SK-N-SH (cell line): ENCODE measurements at regions not wholly inside any gene's neighbourhood (a gene's known extent, or its start where the extent isn't known, plus 50 kb on each side); places are given as distances from the start of the nearest gene placed in this dataset.
"Not testable (repeated sequence)": the region's sequence is repeated elsewhere in the genome, so short reads cannot be mapped to it uniquely, and the experiment has no call there.

Source experiments
- CTCF ChIA-PET: fragments of 300-600, 350-600 bp; formaldehyde crosslinking; extraction: SDS; loops from one replicate; lab custom pipeline; 2021; lab: Yijun Ruan, JAX
- POLR2A ChIA-PET: fragments of 350-600 bp; sonication (Branson Sonifier 250); formaldehyde crosslinking; extraction: SDS; loops from one replicate; lab custom pipeline; 2020; ENCODE audit warnings: antibody characterized with exemption, inconsistent platforms; lab: Yijun Ruan, JAX
- DNase-seq: peaks from one replicate; pipeline ENCODE4 v3.0.0; 2012
- H2AFZ ChIP-seq: fragments of 200-600 bp; sonication (generic); 2 replicates; pipeline ENCODE4 v1.8.1; 2016; ENCODE audit warnings: antibody characterized with exemption, mild to moderate bottlenecking, low read depth
- H3F3A ChIP-seq: fragments of 200-600 bp; sonication (generic); replicated peaks from 2 replicates; pipeline ENCODE3; 2016; ENCODE audit warnings: antibody characterized with exemption, mild to moderate bottlenecking; ENCODE audit not compliant: insufficient read depth
- H3K27ac ChIP-seq, 2 experiments: fragments of 200-500 bp in 1 of 2; fragments of 200-600 bp in 1 of 2; sonication (Bioruptor generic) in 1 of 2; sonication (generic), shearing (Covaris generic) in 1 of 2; 2 replicates each; pipeline versions ENCODE4 v1.5.1 to v1.6.1; 2014 to 2016; ENCODE audit warnings: low read depth in 2 of 2, inconsistent platforms in 1 of 2, low read length in 1 of 2, mild to moderate bottlenecking in 1 of 2, mixed read lengths in 1 of 2
- H3K27me3 ChIP-seq: fragments of 200-600 bp; sonication (generic), shearing (Covaris generic); 2 replicates; pipeline ENCODE4 v1.6.1; 2016; ENCODE audit warnings: mixed run types; ENCODE audit not compliant: insufficient read depth
- H3K36me3 ChIP-seq, 2 experiments: fragments of 200-500 bp in 1 of 2; fragments of 200-600 bp in 1 of 2; sonication (Bioruptor generic) in 1 of 2; sonication (generic) in 1 of 2; replicated peaks in 1 of 2; 2 replicates each; pipeline versions ENCODE3 to v1.5.1; 2014 to 2016; ENCODE audit warnings: low read length in 1 of 2, mild to moderate bottlenecking in 1 of 2; ENCODE audit not compliant: insufficient read depth in 2 of 2, control insufficient read depth in 1 of 2
- H3K4me1 ChIP-seq, 2 experiments: fragments of 200-500 bp in 1 of 2; fragments of 200-600 bp in 1 of 2; sonication (Bioruptor generic) in 1 of 2; sonication (generic), shearing (Covaris generic) in 1 of 2; 2 replicates each; pipeline versions ENCODE4 v1.5.1 to v1.6.1; 2014 to 2016; ENCODE audit warnings: low read depth in 1 of 2, low read length in 1 of 2, mixed run types in 1 of 2; ENCODE audit not compliant: insufficient read depth in 2 of 2, control insufficient read depth in 1 of 2
- H3K4me2 ChIP-seq: fragments of 200-600 bp; sonication (generic), shearing (Covaris generic); 2 replicates; pipeline ENCODE4 v1.6.1; 2017; ENCODE audit warnings: mixed run types
- H3K4me3 ChIP-seq, 2 experiments: fragments of 200-500 bp in 1 of 2; fragments of 200-600 bp in 1 of 2; sonication (Bioruptor generic) in 1 of 2; sonication (generic), shearing (Covaris generic) in 1 of 2; 2 replicates each; pipeline versions ENCODE4 v1.5.1 to v1.8.1; 2014 to 2016; ENCODE audit warnings: low read depth in 2 of 2, inconsistent platforms in 1 of 2, low read length in 1 of 2, mild to moderate bottlenecking in 1 of 2, mixed read lengths in 1 of 2, moderate library complexity in 1 of 2
- H3K79me2 ChIP-seq: fragments of 200-600 bp; sonication (generic); 2 replicates; pipeline ENCODE4 v1.8.1; 2017; ENCODE audit warnings: mild to moderate bottlenecking; ENCODE audit not compliant: insufficient read depth
- H3K9ac ChIP-seq: fragments of 200-600 bp; sonication (generic); 2 replicates; pipeline ENCODE4 v1.6.1; 2017; ENCODE audit warnings: mixed run types
- H3K9me2 ChIP-seq: fragments of 200-600 bp; sonication (generic); 2 replicates; pipeline ENCODE4 v1.6.1; 2017; ENCODE audit warnings: mixed run types
- H3K9me3 ChIP-seq: fragments of 200-600 bp; sonication (generic); 2 replicates; pipeline ENCODE4 v1.6.1; 2017; ENCODE audit warnings: mixed run types, mild to moderate bottlenecking, moderate library complexity
- H4K20me1 ChIP-seq: fragments of 200-600 bp; sonication (generic); 2 replicates; pipeline ENCODE4 v1.6.1; 2017; ENCODE audit warnings: mild to moderate bottlenecking, mixed run types; ENCODE audit not compliant: insufficient read depth
- CTCF ChIP-seq: fragments of 200-600 bp; sonication (generic); IDR thresholded peaks from 2 replicates; pipeline ENCODE4 v1.6.1; 2017; ENCODE audit warnings: antibody characterized with exemption, mild to moderate bottlenecking, moderate library complexity
- ELF1 ChIP-seq: IDR thresholded peaks from 2 replicates; pipeline ENCODE4 v1.4.0; 2012
- FOXJ3 ChIP-seq: sonication (generic); formaldehyde crosslinking; IDR thresholded peaks from 2 replicates; pipeline ENCODE4 v1.5.1; 2020; ENCODE audit warnings: mild to moderate bottlenecking, missing genetic modification reagents
- SIN3A ChIP-seq: IDR thresholded peaks from 2 replicates; pipeline ENCODE4 v1.6.1; 2012; ENCODE audit warnings: low read depth, mild to moderate bottlenecking, low read length, moderate library complexity, borderline replicate concordance
- WGBS: methylation state at CpG from one replicate; pipeline ENCODE4 v1.1.6; 2017; ENCODE audit warnings: low lambda C conversion rate; 5-methylcytosine and 5-hydroxymethylcytosine counted together
- TF ChIP-seq, protein P1 (sequence below): IDR thresholded peaks from 2 replicates; pipeline ENCODE4 v1.6.1; 2012; ENCODE audit warnings: mild to moderate bottlenecking, low read depth, low read length, moderate library complexity
- TF ChIP-seq, protein P2 (sequence below): IDR thresholded peaks from 2 replicates; pipeline ENCODE4; 2012

DNA sequence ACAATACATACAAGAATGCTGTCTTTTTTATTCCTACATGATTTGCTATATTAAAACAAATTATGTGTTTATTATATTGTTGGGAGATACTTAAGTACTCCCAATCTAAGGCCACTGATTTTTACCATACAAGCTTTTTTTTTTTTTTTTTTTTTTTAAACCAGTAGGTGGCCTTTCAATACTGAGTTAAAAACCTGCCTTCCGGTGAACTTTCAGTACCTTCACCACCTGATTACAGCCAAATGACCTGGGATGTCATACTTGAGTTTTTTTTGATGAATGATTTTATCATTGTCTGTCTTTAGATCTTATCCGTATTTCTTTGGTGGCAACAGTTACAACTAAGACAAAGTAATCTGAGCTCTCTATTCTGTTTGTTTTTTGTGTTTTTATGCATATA is 94.0 kb upstream of the FOLH1 start:
- no peaks in the 10 kb centered on the region for H3K79me2 ChIP-seq
- H3K9me3 ChIP-seq: no peaks in the 10 kb centered on the region
- no peak overlapping the region for H2AFZ ChIP-seq
- POLR2A ChIA-PET: no interaction called here
- no peaks in the 10 kb centered on the region for H4K20me1 ChIP-seq
- no peaks in the 10 kb centered on the region for H3F3A ChIP-seq
- TF ChIP-seq ELF1: no peak
- TF ChIP-seq, protein P1, sequence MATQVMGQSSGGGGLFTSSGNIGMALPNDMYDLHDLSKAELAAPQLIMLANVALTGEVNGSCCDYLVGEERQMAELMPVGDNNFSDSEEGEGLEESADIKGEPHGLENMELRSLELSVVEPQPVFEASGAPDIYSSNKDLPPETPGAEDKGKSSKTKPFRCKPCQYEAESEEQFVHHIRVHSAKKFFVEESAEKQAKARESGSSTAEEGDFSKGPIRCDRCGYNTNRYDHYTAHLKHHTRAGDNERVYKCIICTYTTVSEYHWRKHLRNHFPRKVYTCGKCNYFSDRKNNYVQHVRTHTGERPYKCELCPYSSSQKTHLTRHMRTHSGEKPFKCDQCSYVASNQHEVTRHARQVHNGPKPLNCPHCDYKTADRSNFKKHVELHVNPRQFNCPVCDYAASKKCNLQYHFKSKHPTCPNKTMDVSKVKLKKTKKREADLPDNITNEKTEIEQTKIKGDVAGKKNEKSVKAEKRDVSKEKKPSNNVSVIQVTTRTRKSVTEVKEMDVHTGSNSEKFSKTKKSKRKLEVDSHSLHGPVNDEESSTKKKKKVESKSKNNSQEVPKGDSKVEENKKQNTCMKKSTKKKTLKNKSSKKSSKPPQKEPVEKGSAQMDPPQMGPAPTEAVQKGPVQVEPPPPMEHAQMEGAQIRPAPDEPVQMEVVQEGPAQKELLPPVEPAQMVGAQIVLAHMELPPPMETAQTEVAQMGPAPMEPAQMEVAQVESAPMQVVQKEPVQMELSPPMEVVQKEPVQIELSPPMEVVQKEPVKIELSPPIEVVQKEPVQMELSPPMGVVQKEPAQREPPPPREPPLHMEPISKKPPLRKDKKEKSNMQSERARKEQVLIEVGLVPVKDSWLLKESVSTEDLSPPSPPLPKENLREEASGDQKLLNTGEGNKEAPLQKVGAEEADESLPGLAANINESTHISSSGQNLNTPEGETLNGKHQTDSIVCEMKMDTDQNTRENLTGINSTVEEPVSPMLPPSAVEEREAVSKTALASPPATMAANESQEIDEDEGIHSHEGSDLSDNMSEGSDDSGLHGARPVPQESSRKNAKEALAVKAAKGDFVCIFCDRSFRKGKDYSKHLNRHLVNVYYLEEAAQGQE: no peak
- TF ChIP-seq FOXJ3 (CRISPR knock-in tag): no peak
- no peak for TF ChIP-seq CTCF
- TF ChIP-seq, protein P2, sequence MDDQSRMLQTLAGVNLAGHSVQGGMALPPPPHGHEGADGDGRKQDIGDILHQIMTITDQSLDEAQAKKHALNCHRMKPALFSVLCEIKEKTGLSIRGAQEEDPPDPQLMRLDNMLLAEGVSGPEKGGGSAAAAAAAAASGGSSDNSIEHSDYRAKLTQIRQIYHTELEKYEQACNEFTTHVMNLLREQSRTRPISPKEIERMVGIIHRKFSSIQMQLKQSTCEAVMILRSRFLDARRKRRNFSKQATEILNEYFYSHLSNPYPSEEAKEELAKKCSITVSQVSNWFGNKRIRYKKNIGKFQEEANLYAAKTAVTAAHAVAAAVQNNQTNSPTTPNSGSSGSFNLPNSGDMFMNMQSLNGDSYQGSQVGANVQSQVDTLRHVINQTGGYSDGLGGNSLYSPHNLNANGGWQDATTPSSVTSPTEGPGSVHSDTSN: no peak
- no peak for TF ChIP-seq SIN3A
- TF ChIP-seq, all 33 proteins: peak for 0
- H3K9me2 ChIP-seq: no peaks in the 10 kb centered on the region
- H3K27ac ChIP-seq: no peak overlapping the region
- CTCF ChIA-PET: no interaction called here
- no peak overlapping the region for H3K4me2 ChIP-seq
- no peaks in the 10 kb centered on the region for H3K27me3 ChIP-seq
- no peaks in the 10 kb centered on the region for H3K36me3 ChIP-seq
- no peak for DNase-seq
- no peak overlapping the region for H3K4me3 ChIP-seq
- 8% methylated on average over 2 of the region's 2 CpGs for WGBS
- no peaks in the 10 kb centered on the region for H3K4me1 ChIP-seq
- no peak overlapping the region for H3K9ac ChIP-seq

DNA sequence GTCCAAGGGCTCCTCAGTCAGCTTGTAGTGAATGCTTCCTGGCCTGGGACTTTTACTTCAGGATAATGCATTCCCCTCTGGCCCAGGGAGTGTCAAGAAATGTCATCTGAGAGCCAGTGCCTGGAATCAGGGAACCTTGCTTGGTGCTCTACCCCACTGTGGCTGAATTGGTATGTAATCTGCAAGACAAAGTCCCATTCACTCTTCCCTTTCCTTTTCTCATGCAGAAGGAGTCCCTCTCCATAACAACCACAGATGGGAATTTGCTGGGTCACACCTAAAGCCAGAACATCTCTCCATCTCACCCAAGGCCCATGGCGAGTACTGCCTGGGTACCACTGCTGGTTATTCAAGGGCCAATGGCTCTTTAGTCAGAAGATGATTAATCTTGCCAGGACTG is 89.6 kb upstream of the FOLH1 start:
- H3K4me1 ChIP-seq, H3K36me3 ChIP-seq, H3K27me3 ChIP-seq, H3F3A ChIP-seq, H3K79me2 ChIP-seq, H2AFZ ChIP-seq, H4K20me1 ChIP-seq, H3K9ac ChIP-seq, H3K4me3 ChIP-seq, DNase-seq, H3K4me2 ChIP-seq, H3K9me3 ChIP-seq, POLR2A ChIA-PET, H3K27ac ChIP-seq, CTCF ChIA-PET, H3K9me2 ChIP-seq: not testable (repeated sequence)
- WGBS: 0% methylated on average over 1 of the region's 1 CpG

DNA sequence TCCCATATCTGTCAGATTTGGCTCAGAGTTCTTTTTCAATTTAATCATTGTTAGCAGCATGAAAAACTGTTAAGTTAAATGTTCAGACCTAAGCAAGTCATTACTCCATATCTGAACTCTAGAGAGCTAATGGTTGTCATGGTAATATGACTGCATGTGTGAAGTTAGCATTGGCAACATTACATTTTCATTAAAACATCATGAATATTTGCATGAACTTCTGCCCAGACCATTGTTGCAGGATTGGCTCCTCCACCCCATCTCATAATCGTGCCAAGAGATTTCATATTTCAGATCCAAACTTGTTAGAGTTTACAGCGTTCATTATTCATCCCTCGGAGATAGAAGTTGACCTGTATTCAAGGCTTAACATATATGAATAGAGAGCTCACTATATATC is 75.5 kb upstream of the FOLH1 start:
- H2AFZ ChIP-seq, H3K79me2 ChIP-seq, H3F3A ChIP-seq, H3K9me2 ChIP-seq, H3K36me3 ChIP-seq, H3K9me3 ChIP-seq, H4K20me1 ChIP-seq, POLR2A ChIA-PET, H3K9ac ChIP-seq, H3K4me3 ChIP-seq, CTCF ChIA-PET, H3K27ac ChIP-seq, H3K4me2 ChIP-seq, H3K4me1 ChIP-seq, DNase-seq, H3K27me3 ChIP-seq: not testable (repeated sequence)
- 0% methylated on average over 3 of the region's 3 CpGs for WGBS

- H3K27ac ChIP-seq, CTCF ChIA-PET, H3K9me2 ChIP-seq, H3K79me2 ChIP-seq, POLR2A ChIA-PET, H3K36me3 ChIP-seq, H3K4me1 ChIP-seq, H3F3A ChIP-seq, H3K4me3 ChIP-seq, DNase-seq, H4K20me1 ChIP-seq, H3K9ac ChIP-seq, H3K4me2 ChIP-seq, H2AFZ ChIP-seq, H3K9me3 ChIP-seq, H3K27me3 ChIP-seq: not testable (repeated sequence)
- WGBS: 0% methylated on average over 1 of the region's 1 CpG
These were observed 74.9 kb upstream of the FOLH1 start for GRCh38 chr11:49283282-49283681.
